ENCODE measurements at regions not wholly inside any gene's neighbourhood (a gene's known extent, or its start where the extent isn't known, plus 50 kb on each side); places are given as distances from the start of the nearest gene placed in this dataset.

GRCh38 chr16:80071964-80072456 is 468.8 kb upstream of the DYNLRB2 start:
- no peak for DNase-seq

GRCh38 chr16:80066805-80067580 is 466.5 kb upstream of the MAF start:
- DNase-seq: no peak

- DNase-seq: no peak
These were observed 465.0 kb upstream of the MAF start for GRCh38 chr16:80065541-80065940.

GRCh38 chr16:80063713-80064069 is 463.2 kb upstream of the MAF start:
- DNase-seq: no peak

GRCh38 chr16:80063031-80063712 is 462.6 kb upstream of the MAF start:
- no peak for DNase-seq

GRCh38 chr16:80062361-80063030 is 462.0 kb upstream of the MAF start:
- DNase-seq: no peak

GRCh38 chr16:80060470-80060869 is 459.9 kb upstream of the MAF start:
- DNase-seq: no peak

GRCh38 chr16:80059836-80060235 is 459.3 kb upstream of the MAF start:
- no peak for DNase-seq

GRCh38 chr16:80058214-80058613 is 457.7 kb upstream of the MAF start:
- peak; percentile 76 for DNase-seq

- DNase-seq: no peak
These were observed 455.8 kb upstream of the MAF start for GRCh38 chr16:80056324-80056723.

GRCh38 chr16:80055831-80056230 is 455.3 kb upstream of the MAF start:
- no peak for DNase-seq

- DNase-seq: no peak
These were observed 454.1 kb upstream of the MAF start for GRCh38 chr16:80054647-80055046.

- no peak for DNase-seq
These were observed 450.5 kb upstream of the MAF start for GRCh38 chr16:80051040-80051439.

- no peak for DNase-seq
These were observed 447.7 kb upstream of the MAF start for GRCh38 chr16:80048250-80048649.

- no peak for DNase-seq
These were observed 447.3 kb upstream of the MAF start for GRCh38 chr16:80047842-80048241.

- DNase-seq: no peak
These were observed 446.3 kb upstream of the MAF start for GRCh38 chr16:80046848-80047247.

- DNase-seq: no peak
These were observed 445.7 kb upstream of the MAF start for GRCh38 chr16:80046261-80046660.

- DNase-seq: no peak
These were observed 445.3 kb upstream of the MAF start for GRCh38 chr16:80045861-80046260.

- no peak for DNase-seq
These were observed 440.9 kb upstream of the MAF start for GRCh38 chr16:80041410-80041809.

GRCh38 chr16:80040814-80041213 is 440.3 kb upstream of the MAF start:
- no peak for DNase-seq

- DNase-seq: no peak
These were observed 439.9 kb upstream of the MAF start for GRCh38 chr16:80040413-80040812.

GRCh38 chr16:80039777-80040176 is 439.2 kb upstream of the MAF start:
- no peak for DNase-seq

GRCh38 chr16:80038566-80038965 is 438.0 kb upstream of the MAF start:
- DNase-seq: no peak
